Testis (tissue), 2 donors: ENCODE measurements at regions not wholly inside any gene's neighbourhood (a gene's known extent, or its start where the extent isn't known, plus 50 kb on each side); places are given as distances from the start of the nearest gene placed in this dataset.

ENCODE experiments used
- DNase-seq: peaks from one replicate; pipeline ENCODE4 v3.0.0-alpha.2; 2019
- H3K27ac ChIP-seq, 2 donors: fragments of 200-600 bp; sonication (generic); one replicate each; pipeline ENCODE4 v1.5.1; 2019
- H3K27me3 ChIP-seq: fragments of 200-600 bp; sonication (generic); one replicate; pipeline ENCODE4 v1.5.1; 2019
- H3K36me3 ChIP-seq: fragments of 200-600 bp; sonication (generic); one replicate; pipeline ENCODE4 v1.5.1; 2017; ENCODE audit warnings: low read depth; ENCODE audit errors: missing control alignments
- H3K4me1 ChIP-seq: fragments of 200-600 bp; sonication (generic); one replicate; pipeline ENCODE4 v1.5.1; 2019
- H3K4me3 ChIP-seq, 2 donors: fragments of 200-600 bp; sonication (generic); one replicate each; pipeline ENCODE4 v1.5.1; 2017 to 2019
- H3K9me3 ChIP-seq: fragments of 200-600 bp; sonication (generic); one replicate; pipeline ENCODE4 v1.5.1; 2017
- POLR2A ChIP-seq: fragments of 450-650 bp; IDR thresholded peaks from one replicate; pipeline ENCODE4 v1.6.1; 2017; ENCODE audit warnings: antibody characterized with exemption, mild to moderate bottlenecking, moderate library complexity
- WGBS, 2 donors: methylation state at CpG; one replicate each; pipeline ENCODE4 v1.1.5; 2018; 5-methylcytosine and 5-hydroxymethylcytosine counted together
- intact Hi-C: fragments of 100-400 bp; cut with DNase I; formaldehyde crosslinking; loops from one replicate; pipeline ENCODE4 v1.15.1; 2023; ENCODE audit warnings: low total_unique reads
- TF ChIP-seq, protein P1 (sequence below), 3 experiments: fragments of 450-650 bp in 2 of 3; fragments of 200-600 bp in 1 of 3; sonication (generic) in 1 of 3; IDR thresholded peaks; one replicate each; pipeline ENCODE4 v1.5.1; 2016 to 2019; ENCODE audit warnings: antibody characterized with exemption in 3 of 3, mild to moderate bottlenecking in 2 of 3, moderate library complexity in 1 of 3

DNA sequence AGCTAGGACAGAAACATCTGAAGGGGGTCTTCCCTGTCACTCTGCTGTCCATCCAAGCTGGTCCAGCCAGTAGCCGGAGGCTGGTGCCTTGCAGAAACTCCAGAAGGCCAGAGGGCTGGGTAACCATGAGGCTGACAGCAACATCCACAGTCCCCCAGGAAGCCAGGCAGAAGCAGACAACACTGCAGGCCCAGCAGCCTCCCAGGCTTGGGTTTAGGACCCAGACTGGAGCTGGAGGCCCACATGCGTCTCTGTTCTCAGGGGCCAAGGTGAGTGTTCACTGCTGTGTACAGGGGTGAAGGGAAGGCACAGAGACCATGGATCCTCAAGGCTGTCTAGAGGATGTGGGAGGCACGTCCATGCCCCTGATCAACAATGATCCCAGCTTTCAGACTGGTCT lies 136.4 kb upstream of the PRMT8 start:
- Histone ChIP-seq H3K27me3 (no peaks in the 10 kb centered on the region), H3K27ac (no peak overlapping the region), H3K9me3 (no peaks in the 10 kb centered on the region), H3K4me1 (no peaks in the 10 kb centered on the region), H3K36me3 (no peaks in the 10 kb centered on the region), H3K4me3 (no peak overlapping the region)
- intact Hi-C loops = no loop called here
- TF ChIP-seq, protein P1, sequence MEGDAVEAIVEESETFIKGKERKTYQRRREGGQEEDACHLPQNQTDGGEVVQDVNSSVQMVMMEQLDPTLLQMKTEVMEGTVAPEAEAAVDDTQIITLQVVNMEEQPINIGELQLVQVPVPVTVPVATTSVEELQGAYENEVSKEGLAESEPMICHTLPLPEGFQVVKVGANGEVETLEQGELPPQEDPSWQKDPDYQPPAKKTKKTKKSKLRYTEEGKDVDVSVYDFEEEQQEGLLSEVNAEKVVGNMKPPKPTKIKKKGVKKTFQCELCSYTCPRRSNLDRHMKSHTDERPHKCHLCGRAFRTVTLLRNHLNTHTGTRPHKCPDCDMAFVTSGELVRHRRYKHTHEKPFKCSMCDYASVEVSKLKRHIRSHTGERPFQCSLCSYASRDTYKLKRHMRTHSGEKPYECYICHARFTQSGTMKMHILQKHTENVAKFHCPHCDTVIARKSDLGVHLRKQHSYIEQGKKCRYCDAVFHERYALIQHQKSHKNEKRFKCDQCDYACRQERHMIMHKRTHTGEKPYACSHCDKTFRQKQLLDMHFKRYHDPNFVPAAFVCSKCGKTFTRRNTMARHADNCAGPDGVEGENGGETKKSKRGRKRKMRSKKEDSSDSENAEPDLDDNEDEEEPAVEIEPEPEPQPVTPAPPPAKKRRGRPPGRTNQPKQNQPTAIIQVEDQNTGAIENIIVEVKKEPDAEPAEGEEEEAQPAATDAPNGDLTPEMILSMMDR (IDR thresholded peaks at IDR 0.05) = no peak
- no peak for TF ChIP-seq POLR2A
- DNase-seq = no peak
- WGBS, 2 donors = 95 to 100% methylated on average over 1 to 3 of the region's 3 CpGs

DNA sequence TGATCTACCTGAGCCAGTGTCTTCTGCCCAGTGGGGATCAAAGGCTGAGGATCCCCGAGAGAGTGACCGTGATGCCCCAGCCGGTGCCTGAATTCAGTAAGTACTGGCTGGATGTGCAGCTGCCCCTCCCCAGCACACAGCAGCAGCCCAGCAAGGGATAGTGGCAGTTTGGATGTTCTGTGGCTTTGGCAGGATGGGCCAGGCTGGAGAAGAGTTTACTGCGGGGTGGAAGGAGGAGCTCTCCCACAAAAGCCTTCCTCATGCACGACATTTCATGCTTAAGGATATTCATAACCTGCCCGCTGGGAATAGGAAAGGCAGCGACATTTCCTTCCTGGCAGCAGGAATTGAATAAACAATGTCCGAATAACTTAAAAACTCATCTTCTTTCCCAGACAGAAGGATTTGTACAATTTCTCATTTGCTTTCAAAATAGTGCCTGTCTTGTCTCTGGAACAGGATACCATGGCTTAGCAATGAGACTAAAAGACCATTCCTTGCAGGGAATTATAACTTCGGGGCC lies 135.6 kb upstream of the PRMT8 start:
- TF ChIP-seq, protein P1 (IDR thresholded peaks at IDR 0.05) = no peak
- TF ChIP-seq POLR2A = no peak
- no peaks in the 10 kb centered on the region for H3K4me1 ChIP-seq
- H3K9me3 ChIP-seq = no peaks in the 10 kb centered on the region
- intact Hi-C loops = no loop called here
- H3K27ac ChIP-seq = no peak overlapping the region
- H3K4me3 ChIP-seq = no peak overlapping the region
- no peaks in the 10 kb centered on the region for H3K36me3 ChIP-seq
- no peak for DNase-seq
- 72 to 76% methylated on average over 9 of the region's 9 CpGs for WGBS, 2 donors
- no peaks in the 10 kb centered on the region for H3K27me3 ChIP-seq

DNA sequence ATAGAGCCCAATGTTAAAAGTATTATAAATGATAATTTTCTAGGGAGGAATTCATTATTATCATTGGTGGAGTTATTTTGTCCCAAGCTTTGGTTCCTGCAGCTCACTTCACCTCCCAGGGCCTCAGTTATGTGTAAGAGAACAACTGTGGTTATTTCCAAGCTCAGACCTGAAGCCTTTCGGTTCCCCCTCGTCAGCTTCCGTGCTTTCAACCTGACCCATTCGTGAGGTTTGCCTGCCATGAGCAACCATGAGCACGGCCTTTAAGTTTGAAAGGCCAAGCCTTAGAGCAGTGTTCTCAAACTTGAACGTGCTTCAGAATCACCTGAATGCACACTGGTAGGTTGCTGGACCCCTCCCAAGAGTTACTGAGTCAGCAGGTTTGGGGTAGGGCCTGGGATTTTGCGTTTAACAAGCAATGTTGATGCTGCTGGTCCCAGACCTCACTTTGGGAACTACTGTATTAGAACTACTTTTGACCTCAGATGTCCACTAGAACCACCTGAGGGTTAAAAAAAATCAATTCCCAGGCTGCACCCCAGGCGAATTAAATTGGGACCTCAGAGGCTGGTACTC lies 133.0 kb upstream of the PRMT8 start:
- H3K4me1 ChIP-seq = no peaks in the 10 kb centered on the region
- intact Hi-C loops = no loop called here
- no peak for DNase-seq
- H3K27me3 ChIP-seq = no peaks in the 10 kb centered on the region
- H3K27ac ChIP-seq = no peak overlapping the region
- no peak for TF ChIP-seq POLR2A
- TF ChIP-seq, protein P1 (IDR thresholded peaks at IDR 0.05) = no peak
- 95 to 96% methylated on average over 8 of the region's 8 CpGs for WGBS, 2 donors
- no peaks in the 10 kb centered on the region for H3K9me3 ChIP-seq
- H3K36me3 ChIP-seq = no peaks in the 10 kb centered on the region
- H3K4me3 ChIP-seq = no peak overlapping the region

DNA sequence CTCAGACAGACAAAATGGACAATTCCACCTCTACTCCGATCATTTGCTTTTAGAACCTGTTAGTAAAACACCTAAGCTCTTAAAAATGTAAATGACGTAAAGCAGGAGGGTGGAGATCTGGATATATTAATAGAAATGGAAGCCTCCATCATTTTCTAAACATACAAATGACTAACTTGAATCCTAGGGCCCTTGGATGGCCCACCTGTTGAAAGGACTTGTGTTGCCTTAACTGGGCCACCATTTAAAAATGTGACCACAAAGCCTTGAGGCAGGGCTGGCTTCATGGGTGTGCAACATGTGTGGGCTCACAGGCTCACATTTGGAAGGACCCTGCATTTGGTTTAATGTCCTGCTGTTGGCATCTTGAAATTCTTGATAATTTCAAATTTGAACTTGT lies 131.5 kb upstream of the PRMT8 start:
- Histone ChIP-seq H3K27me3 (no peaks in the 10 kb centered on the region), H3K4me3 (no peak overlapping the region), H3K36me3 (no peaks in the 10 kb centered on the region), H3K9me3 (no peaks in the 10 kb centered on the region), H3K27ac (no peak overlapping the region), H3K4me1 (no peaks in the 10 kb centered on the region)
- DNase-seq = no peak
- WGBS, 2 donors = 91 to 93% methylated on average over 2 of the region's 2 CpGs
- intact Hi-C loops = no loop called here
- TF ChIP-seq, protein P1 (IDR thresholded peaks at IDR 0.05) = no peak
- TF ChIP-seq POLR2A = no peak

DNA sequence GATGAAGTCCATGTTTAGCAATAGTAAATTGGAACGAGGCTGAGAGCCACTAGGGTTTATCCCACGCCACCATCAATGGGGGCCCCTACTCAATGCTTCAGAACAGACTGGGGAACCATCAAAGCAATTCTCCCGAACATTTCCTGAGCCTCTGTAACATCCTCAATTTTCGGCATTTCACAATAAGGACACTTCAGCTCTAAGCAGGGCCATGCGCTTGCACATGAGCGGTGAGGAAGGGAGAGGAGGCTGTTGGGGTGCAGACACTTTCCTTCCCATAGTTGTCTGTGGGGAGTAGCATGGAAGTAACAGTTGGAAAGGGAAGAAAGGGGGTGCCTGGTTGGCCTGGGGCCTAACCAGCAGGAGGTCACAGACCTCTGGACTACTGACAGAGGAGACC lies 129.9 kb upstream of the PRMT8 start:
- WGBS, 2 donors = 82 to 93% methylated on average over 6 of the region's 6 CpGs
- Histone ChIP-seq H3K4me1 (peaks cover 5% of the 10 kb centered on the region), H3K4me3 (no peak overlapping the region), H3K27ac (no peak overlapping the region), H3K36me3 (no peaks in the 10 kb centered on the region), H3K9me3 (no peaks in the 10 kb centered on the region), H3K27me3 (no peaks in the 10 kb centered on the region)
- TF ChIP-seq, protein P1 (IDR thresholded peaks at IDR 0.05) = no peak
- no peak for TF ChIP-seq POLR2A
- DNase-seq = no peak
- intact Hi-C loops = no loop called here
